HG02610 (cell line): ENCODE measurements at regions not wholly inside any gene's neighbourhood (a gene's known extent, or its start where the extent isn't known, plus 50 kb on each side); places are given as distances from the start of the nearest gene placed in this dataset.

Experiments
- ATAC-seq: cut with Tn5 transposase; IDR thresholded peaks from one replicate; pipeline ENCODE4 v1.9.1; 2021; ENCODE audit warnings: mild to moderate bottlenecking, moderate library complexity; ENCODE audit not compliant: unreplicated experiment

GRCh38 chr20:48070991-48071652 lies 285.8 kb upstream of the SULF2 start:
- ATAC-seq = no peak

GRCh38 chr20:48069596-48069995 lies 284.3 kb upstream of the SULF2 start:
- ATAC-seq = no peak

- ATAC-seq = no peak
These were observed 281.6 kb upstream of the SULF2 start for GRCh38 chr20:48066851-48067250.

- no peak for ATAC-seq
These were observed 281.0 kb upstream of the SULF2 start for GRCh38 chr20:48066246-48066645.

GRCh38 chr20:48065833-48066232 lies 280.6 kb upstream of the SULF2 start:
- ATAC-seq = no peak

- no peak for ATAC-seq
These were observed 279.6 kb upstream of the SULF2 start for GRCh38 chr20:48064929-48065328.

GRCh38 chr20:48060841-48061720 lies 275.8 kb upstream of the SULF2 start:
- ATAC-seq = no peak

GRCh38 chr20:48058611-48059559 lies 273.6 kb upstream of the SULF2 start:
- ATAC-seq = no peak

GRCh38 chr20:48057739-48058138 lies 272.5 kb upstream of the SULF2 start:
- ATAC-seq = no peak

GRCh38 chr20:48057251-48057650 lies 272.0 kb upstream of the SULF2 start:
- ATAC-seq = no peak

GRCh38 chr20:48056218-48056617 lies 270.9 kb upstream of the SULF2 start:
- no peak for ATAC-seq

GRCh38 chr20:48054051-48054450 lies 268.8 kb upstream of the SULF2 start:
- ATAC-seq = no peak

GRCh38 chr20:48052475-48052835 lies 267.2 kb upstream of the SULF2 start:
- no peak for ATAC-seq

GRCh38 chr20:48051794-48052474 lies 266.7 kb upstream of the SULF2 start:
- ATAC-seq = no peak

GRCh38 chr20:48049641-48050040 lies 264.4 kb upstream of the SULF2 start:
- ATAC-seq = no peak

- ATAC-seq = no peak
These were observed 263.9 kb upstream of the SULF2 start for GRCh38 chr20:48049171-48049570.

- ATAC-seq = no peak
These were observed 262.2 kb upstream of the SULF2 start for GRCh38 chr20:48047447-48047846.

GRCh38 chr20:48042628-48043027 lies 257.3 kb upstream of the SULF2 start:
- no peak for ATAC-seq

GRCh38 chr20:48041078-48041780 lies 255.9 kb upstream of the SULF2 start:
- no peak for ATAC-seq

- ATAC-seq = no peak
These were observed 255.2 kb upstream of the SULF2 start for GRCh38 chr20:48040491-48040890.
